Transverse colon (tissue), 3 donors: ENCODE measurements at regions not wholly inside any gene's neighbourhood (a gene's known extent, or its start where the extent isn't known, plus 50 kb on each side); places are given as distances from the start of the nearest gene placed in this dataset.

Experiments used
- POLR2A ChIP-seq: fragments of 450-650 bp; IDR thresholded peaks from one replicate; pipeline ENCODE4 v1.6.1; 2016; ENCODE audit warnings: antibody characterized with exemption, mild to moderate bottlenecking, moderate library complexity
- POLR2AphosphoS5 ChIP-seq, 3 donors: sonication (generic); formaldehyde crosslinking; IDR thresholded peaks; one replicate each; pipeline ENCODE4 v1.6.1; 2016; ENCODE audit warnings: antibody characterized with exemption in 3 of 3

DNA sequence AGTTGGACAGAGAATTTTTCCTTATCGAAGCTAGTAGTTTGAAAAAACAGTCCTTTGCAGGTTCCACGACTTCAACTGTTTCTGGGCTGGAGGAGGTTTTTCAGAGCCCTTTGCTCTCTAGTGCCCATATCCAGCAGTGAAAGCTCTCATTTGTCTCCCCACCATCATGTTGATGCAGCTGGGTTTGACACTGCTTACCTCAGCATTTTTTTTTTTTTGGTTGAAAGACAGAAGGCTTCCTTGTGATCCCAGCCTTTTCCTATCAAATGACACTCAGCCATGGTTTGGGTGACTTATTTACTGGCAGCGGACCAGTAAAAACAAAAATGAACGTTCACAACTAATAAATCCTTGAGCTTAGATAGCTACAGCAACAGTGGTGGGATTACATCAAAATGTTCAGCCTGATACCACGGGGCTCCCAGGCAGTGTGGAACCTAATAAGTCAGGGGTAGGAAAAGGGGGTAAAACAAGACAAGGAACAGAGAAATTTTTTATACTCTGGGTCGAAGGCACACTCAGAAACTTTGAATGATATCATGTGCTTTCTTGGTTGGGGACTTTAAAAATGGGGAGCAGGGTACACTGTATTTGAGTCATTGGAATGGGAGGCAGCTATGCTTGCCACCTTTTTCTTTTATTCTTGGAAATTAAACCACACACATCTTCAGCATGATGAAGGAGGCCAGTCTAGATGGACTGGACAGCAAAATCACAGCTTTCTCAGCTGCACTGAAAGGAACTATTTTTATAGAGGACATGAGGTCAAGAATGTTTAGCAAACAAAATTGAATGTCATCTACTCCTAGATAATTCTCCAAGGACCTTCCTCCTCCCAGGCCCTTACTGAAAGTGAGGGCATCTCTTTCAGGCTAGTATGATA, 308.9 kb upstream of the MPDZ start:
- no peak for TF ChIP-seq POLR2AphosphoS5 (IDR thresholded peaks at IDR 0.05)
- TF ChIP-seq POLR2A: no peak
